GM06990 (cell line): ENCODE measurements at regions not wholly inside any gene's neighbourhood (a gene's known extent, or its start where the extent isn't known, plus 50 kb on each side); places are given as distances from the start of the nearest gene placed in this dataset.

Source experiments
- DNase-seq: peaks from one replicate; pipeline ENCODE4 v3.0.0-alpha.2; 2011; ENCODE audit not compliant: insufficient read length; ENCODE audit errors: extremely low read depth
- H3K27me3 ChIP-seq: replicated peaks from 2 replicates; pipeline ENCODE4 v1.6.0; 2011; ENCODE audit warnings: low read length; ENCODE audit not compliant: control insufficient read depth, insufficient read depth
- H3K36me3 ChIP-seq: 2 replicates; pipeline ENCODE4 v1.5.1; 2011; ENCODE audit warnings: low read length; ENCODE audit not compliant: control insufficient read depth, insufficient read depth
- H3K4me3 ChIP-seq: replicated peaks from 2 replicates; pipeline ENCODE4 v1.5.1; 2011; ENCODE audit warnings: low read depth, mild to moderate bottlenecking, control low read depth, low read length
- TF ChIP-seq, protein P1 (sequence below): IDR thresholded peaks from 2 replicates; pipeline ENCODE4 v1.5.1; 2011; ENCODE audit warnings: low read length, control low read depth, mild to moderate bottlenecking, inconsistent platforms; ENCODE audit not compliant: insufficient read depth, poor library complexity, severe bottlenecking

- no peak overlapping the region for H3K4me3 ChIP-seq
- H3K27me3 ChIP-seq, result no peaks in the 10 kb centered on the region
- TF ChIP-seq, protein P1, sequence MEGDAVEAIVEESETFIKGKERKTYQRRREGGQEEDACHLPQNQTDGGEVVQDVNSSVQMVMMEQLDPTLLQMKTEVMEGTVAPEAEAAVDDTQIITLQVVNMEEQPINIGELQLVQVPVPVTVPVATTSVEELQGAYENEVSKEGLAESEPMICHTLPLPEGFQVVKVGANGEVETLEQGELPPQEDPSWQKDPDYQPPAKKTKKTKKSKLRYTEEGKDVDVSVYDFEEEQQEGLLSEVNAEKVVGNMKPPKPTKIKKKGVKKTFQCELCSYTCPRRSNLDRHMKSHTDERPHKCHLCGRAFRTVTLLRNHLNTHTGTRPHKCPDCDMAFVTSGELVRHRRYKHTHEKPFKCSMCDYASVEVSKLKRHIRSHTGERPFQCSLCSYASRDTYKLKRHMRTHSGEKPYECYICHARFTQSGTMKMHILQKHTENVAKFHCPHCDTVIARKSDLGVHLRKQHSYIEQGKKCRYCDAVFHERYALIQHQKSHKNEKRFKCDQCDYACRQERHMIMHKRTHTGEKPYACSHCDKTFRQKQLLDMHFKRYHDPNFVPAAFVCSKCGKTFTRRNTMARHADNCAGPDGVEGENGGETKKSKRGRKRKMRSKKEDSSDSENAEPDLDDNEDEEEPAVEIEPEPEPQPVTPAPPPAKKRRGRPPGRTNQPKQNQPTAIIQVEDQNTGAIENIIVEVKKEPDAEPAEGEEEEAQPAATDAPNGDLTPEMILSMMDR, result no peak
- DNase-seq, result no peak
- H3K36me3 ChIP-seq, result no peaks in the 10 kb centered on the region
Measured at GRCh38 chr7:34603711-34604444, 54.1 kb upstream of the NPSR1 start.
